ENCODE measurements at regions not wholly inside any gene's neighbourhood (a gene's known extent, or its start where the extent isn't known, plus 50 kb on each side); places are given as distances from the start of the nearest gene placed in this dataset.

- DNase-seq, result no peak
Observed at GRCh38 chr6:79864421-79864820, 82.9 kb downstream of the ELOVL4 start.

GRCh38 chr6:79864001-79864400, 83.4 kb downstream of the ELOVL4 start:
- DNase-seq, result no peak

GRCh38 chr6:79863566-79863965, 83.8 kb downstream of the ELOVL4 start:
- no peak for DNase-seq

GRCh38 chr6:79862711-79863110, 84.6 kb downstream of the ELOVL4 start:
- no peak for DNase-seq

GRCh38 chr6:79862126-79862525, 85.2 kb downstream of the ELOVL4 start:
- DNase-seq, result no peak

- DNase-seq, result no peak
Observed at GRCh38 chr6:79861023-79861422, 86.3 kb downstream of the ELOVL4 start.

GRCh38 chr6:79847426-79847825, 99.9 kb downstream of the ELOVL4 start:
- no peak for DNase-seq

- DNase-seq, result no peak
Observed at GRCh38 chr6:79842376-79843040, 104.8 kb downstream of the ELOVL4 start.

GRCh38 chr6:79841577-79842375, 105.6 kb downstream of the ELOVL4 start:
- DNase-seq, result no peak

GRCh38 chr6:79838851-79839250, 108.5 kb downstream of the ELOVL4 start:
- no peak for DNase-seq

- no peak for DNase-seq
Observed at GRCh38 chr6:79833964-79834284, 113.4 kb downstream of the ELOVL4 start.

GRCh38 chr6:79833264-79833963, 113.9 kb downstream of the ELOVL4 start:
- DNase-seq, result no peak

GRCh38 chr6:79832723-79833122, 114.6 kb downstream of the ELOVL4 start:
- DNase-seq, result no peak

- no peak for DNase-seq
Observed at GRCh38 chr6:79824202-79824601, 123.2 kb downstream of the ELOVL4 start.

- DNase-seq, result no peak
Observed at GRCh38 chr6:79821859-79822258, 125.5 kb downstream of the ELOVL4 start.

- DNase-seq, result no peak
Observed at GRCh38 chr6:79818471-79818870, 128.9 kb downstream of the ELOVL4 start.

GRCh38 chr6:79814940-79815339, 132.4 kb downstream of the ELOVL4 start:
- DNase-seq, result no peak

GRCh38 chr6:79813854-79814709, 133.3 kb downstream of the ELOVL4 start:
- DNase-seq, result peak; percentile 66

GRCh38 chr6:79813143-79813850, 134.1 kb downstream of the ELOVL4 start:
- no peak for DNase-seq

GRCh38 chr6:79812195-79812594, 135.2 kb downstream of the ELOVL4 start:
- no peak for DNase-seq

- DNase-seq, result no peak
Observed at GRCh38 chr6:79810871-79811270, 136.5 kb downstream of the ELOVL4 start.

- no peak for DNase-seq
Observed at GRCh38 chr6:79810185-79810705, 137.1 kb downstream of the ELOVL4 start.

Data from CD4-positive, alpha-beta T cell treated with Interleukin-6 for 4 hours (primary cell).